Mesendoderm (in vitro differentiated cells): ENCODE measurements at regions not wholly inside any gene's neighbourhood (a gene's known extent, or its start where the extent isn't known, plus 50 kb on each side); places are given as distances from the start of the nearest gene placed in this dataset.

Experiments
- DNase-seq: peaks from one replicate; pipeline ENCODE4 v3.0.0; 2013
- H2AK5ac ChIP-seq: 2 replicates; pipeline ENCODE4 v1.6.1; 2013; ENCODE audit warnings: low read length, inconsistent platforms
- H2BK120ac ChIP-seq: 2 replicates; pipeline ENCODE4 v1.6.1; 2013; ENCODE audit warnings: low read depth, mild to moderate bottlenecking, low read length, moderate library complexity, mixed read lengths
- H2BK15ac ChIP-seq: replicated peaks from 2 replicates; pipeline ENCODE4 v1.6.1; 2013; ENCODE audit warnings: low read depth, mild to moderate bottlenecking, moderate library complexity
- H2BK5ac ChIP-seq: 2 replicates; pipeline ENCODE4 v1.6.1; 2013; ENCODE audit warnings: low read length, inconsistent platforms
- H3K18ac ChIP-seq: 2 replicates; pipeline ENCODE4 v1.6.1; 2013; ENCODE audit warnings: mild to moderate bottlenecking, low read length, mixed read lengths
- H3K23ac ChIP-seq: one replicate; pipeline ENCODE4 v1.6.1; 2013; ENCODE audit warnings: low read length
- H3K27ac ChIP-seq: 2 replicates; pipeline ENCODE4 v1.5.1; 2013; ENCODE audit warnings: low read depth, mild to moderate bottlenecking, inconsistent platforms, low read length, moderate library complexity
- H3K27me3 ChIP-seq: 2 replicates; pipeline ENCODE4 v1.6.1; 2013; ENCODE audit warnings: low read length, control low read depth, mild to moderate bottlenecking, inconsistent platforms; ENCODE audit not compliant: insufficient read depth, poor library complexity
- H3K36me3 ChIP-seq: 2 replicates; pipeline ENCODE4 v1.6.1; 2013; ENCODE audit warnings: low read length, inconsistent platforms; ENCODE audit not compliant: control insufficient read depth, insufficient read depth
- H3K4ac ChIP-seq: one replicate; pipeline ENCODE4 v1.6.1; 2013; ENCODE audit warnings: low read depth, mild to moderate bottlenecking, low read length, moderate library complexity
- H3K4me1 ChIP-seq: 2 replicates; pipeline ENCODE4 v1.6.1; 2013; ENCODE audit warnings: low read depth, low read length, inconsistent platforms; ENCODE audit not compliant: control insufficient read depth
- H3K4me2 ChIP-seq: 2 replicates; pipeline ENCODE4 v1.6.1; 2013; ENCODE audit warnings: low read length
- H3K4me3 ChIP-seq: 2 replicates; pipeline ENCODE4 v1.5.1; 2013; ENCODE audit warnings: mild to moderate bottlenecking, low read length
- H3K56ac ChIP-seq: one replicate; pipeline ENCODE4 v1.6.1; 2013; ENCODE audit warnings: low read length
- H3K79me1 ChIP-seq: 2 replicates; pipeline ENCODE4 v1.6.1; 2013; ENCODE audit warnings: low read length, inconsistent platforms
- H3K79me2 ChIP-seq: 2 replicates; pipeline ENCODE4 v1.6.1; 2013; ENCODE audit warnings: mild to moderate bottlenecking, low read length; ENCODE audit not compliant: control insufficient read depth, insufficient read depth
- H3K9ac ChIP-seq: 2 replicates; pipeline ENCODE4 v1.6.1; 2013; ENCODE audit warnings: low read length, inconsistent platforms
- H4K5ac ChIP-seq: one replicate; pipeline ENCODE4 v1.6.1; 2013; ENCODE audit warnings: low read length
- H4K8ac ChIP-seq: one replicate; pipeline ENCODE4 v1.6.1; 2013; ENCODE audit warnings: low read depth, mild to moderate bottlenecking, control low read depth, low read length, moderate library complexity
- WGBS: extraction: QIAGEN DNeasy Blood & Tissue Kit; methylation state at CpG from one replicate; pipeline ENCODE4 v1.1.7; 2013; ENCODE audit warnings: low lambda C conversion rate, missing lambda C conversion rate; ENCODE audit not compliant: insufficient coverage; ENCODE audit errors: extremely low coverage; 5-methylcytosine and 5-hydroxymethylcytosine counted together

DNA sequence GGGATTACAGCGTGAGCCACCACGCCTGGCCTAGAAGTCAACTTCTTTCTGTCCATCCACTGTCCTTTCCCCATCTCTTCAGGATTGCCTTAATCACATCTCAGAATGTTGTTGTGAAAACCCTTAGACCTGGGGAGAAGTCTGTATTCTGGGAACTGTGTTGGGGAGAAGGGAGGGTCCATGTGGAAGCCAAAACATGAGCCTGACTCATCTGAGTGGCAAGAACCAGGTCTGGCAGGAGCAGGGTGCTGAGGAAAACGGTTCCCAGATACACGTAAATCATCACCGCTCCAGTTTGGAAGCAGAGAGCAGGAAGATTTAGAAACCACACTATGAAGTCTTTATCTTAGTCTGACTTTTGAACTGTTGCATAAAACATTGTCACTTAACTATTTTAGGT, 245.6 kb upstream of the RGS6 start:
- H2AK5ac ChIP-seq: no peak overlapping the region
- no peak overlapping the region for H4K8ac ChIP-seq
- H2BK15ac ChIP-seq: no peak overlapping the region
- no peak overlapping the region for H2BK120ac ChIP-seq
- H3K56ac ChIP-seq: no peak overlapping the region
- no peak overlapping the region for H4K5ac ChIP-seq
- H2BK5ac ChIP-seq: no peak overlapping the region
- no peak overlapping the region for H3K18ac ChIP-seq
- H3K79me2 ChIP-seq: no peaks in the 10 kb centered on the region
- H3K23ac ChIP-seq: no peak overlapping the region
- no peaks in the 10 kb centered on the region for H3K79me1 ChIP-seq
- no peak overlapping the region for H3K4me2 ChIP-seq
- no peaks in the 10 kb centered on the region for H3K27me3 ChIP-seq
- H3K4me3 ChIP-seq: no peak overlapping the region
- H3K4me1 ChIP-seq: no peaks in the 10 kb centered on the region
- H3K36me3 ChIP-seq: no peaks in the 10 kb centered on the region
- no peak overlapping the region for H3K27ac ChIP-seq
- no CpG with 5 or more reads among the region's 5 CpGs for WGBS
- H3K9ac ChIP-seq: no peak overlapping the region
- DNase-seq: no peak
- no peak overlapping the region for H3K4ac ChIP-seq

DNA sequence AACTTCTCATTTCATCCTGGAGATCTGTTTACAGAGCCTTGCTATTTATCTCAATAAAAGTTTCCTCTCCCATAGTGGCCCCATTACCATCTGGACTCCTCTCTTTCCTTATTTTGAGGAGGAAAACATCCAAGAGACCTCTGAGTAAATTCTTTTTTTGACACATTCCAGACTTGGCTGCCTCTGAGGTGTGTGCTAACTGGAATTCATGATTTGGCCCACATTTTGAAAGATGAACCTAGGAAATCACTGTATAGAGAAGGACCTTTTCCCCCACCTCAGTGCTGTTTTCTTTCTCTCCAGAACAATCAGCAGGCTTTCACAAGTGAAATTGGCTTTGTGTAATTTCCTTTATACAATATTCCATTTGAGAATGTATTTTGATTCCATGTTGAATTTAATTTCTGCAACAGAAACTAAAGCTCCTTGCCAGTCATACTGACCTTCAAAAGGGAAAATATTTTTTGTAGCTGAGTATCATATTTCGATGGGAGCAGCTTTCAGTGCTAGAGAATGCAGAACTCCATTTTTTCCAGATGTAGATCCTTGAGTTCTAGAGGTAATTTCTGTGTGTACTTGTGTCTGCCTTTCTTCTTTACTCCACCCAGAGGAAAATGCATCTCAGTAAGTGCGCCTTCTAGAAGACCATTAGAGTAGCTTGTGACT, 244.9 kb upstream of the RGS6 start:
- Histone ChIP-seq H2BK120ac (no peak overlapping the region), H3K27ac (no peak overlapping the region), H3K23ac (no peak overlapping the region), H4K5ac (no peak overlapping the region), H3K4ac (no peak overlapping the region), H3K79me2 (no peaks in the 10 kb centered on the region), H4K8ac (no peak overlapping the region), H3K18ac (no peak overlapping the region), H3K4me2 (no peak overlapping the region), H3K56ac (no peak overlapping the region), H3K4me1 (no peaks in the 10 kb centered on the region), H2BK15ac (no peak overlapping the region), H3K9ac (no peak overlapping the region), H3K36me3 (no peaks in the 10 kb centered on the region), H3K4me3 (no peak overlapping the region), H3K79me1 (no peaks in the 10 kb centered on the region), H2BK5ac (no peak overlapping the region), H2AK5ac (no peak overlapping the region), H3K27me3 (no peaks in the 10 kb centered on the region)
- WGBS: no CpG with 5 or more reads among the region's 2 CpGs
- no peak for DNase-seq

DNA sequence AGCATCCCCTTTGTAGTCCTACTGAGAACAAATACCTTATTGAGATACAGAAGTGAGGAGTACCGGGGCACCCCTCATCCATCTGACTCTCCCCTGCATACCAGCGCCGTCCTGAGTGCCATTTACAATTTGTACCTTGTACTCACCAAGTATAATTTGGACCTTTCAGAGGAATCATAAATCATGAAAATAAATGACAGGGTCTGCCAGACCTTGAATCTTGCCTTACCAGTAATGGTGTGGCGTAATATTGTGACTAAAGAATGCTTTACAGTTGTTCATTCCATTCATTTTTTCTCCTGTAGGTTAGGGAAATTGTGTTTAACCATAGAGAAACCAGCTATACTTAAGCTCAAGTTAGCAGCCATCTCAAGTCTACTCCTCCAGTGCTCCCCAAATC, 243.7 kb upstream of the RGS6 start:
- H3K9ac ChIP-seq: no peak overlapping the region
- no peak overlapping the region for H3K18ac ChIP-seq
- no peak overlapping the region for H3K23ac ChIP-seq
- no peak overlapping the region for H3K56ac ChIP-seq
- no peaks in the 10 kb centered on the region for H3K79me2 ChIP-seq
- no peak overlapping the region for H2AK5ac ChIP-seq
- H4K8ac ChIP-seq: no peak overlapping the region
- H2BK15ac ChIP-seq: no peak overlapping the region
- H3K36me3 ChIP-seq: no peaks in the 10 kb centered on the region
- no peaks in the 10 kb centered on the region for H3K27me3 ChIP-seq
- WGBS: no CpG with 5 or more reads among the region's 4 CpGs
- no peak overlapping the region for H3K4me3 ChIP-seq
- H3K4me2 ChIP-seq: no peak overlapping the region
- H4K5ac ChIP-seq: no peak overlapping the region
- DNase-seq: no peak
- no peaks in the 10 kb centered on the region for H3K79me1 ChIP-seq
- H2BK5ac ChIP-seq: no peak overlapping the region
- H3K27ac ChIP-seq: no peak overlapping the region
- no peak overlapping the region for H3K4ac ChIP-seq
- H2BK120ac ChIP-seq: no peak overlapping the region
- H3K4me1 ChIP-seq: no peaks in the 10 kb centered on the region

GRCh38 chr14:71690478-71690877, 241.8 kb upstream of the RGS6 start:
- H3K79me2 ChIP-seq: no peaks in the 10 kb centered on the region
- H3K27me3 ChIP-seq: no peaks in the 10 kb centered on the region
- H2BK120ac ChIP-seq: no peak overlapping the region
- H2BK15ac ChIP-seq: no peak overlapping the region
- H3K4me1 ChIP-seq: no peaks in the 10 kb centered on the region
- no peak overlapping the region for H3K23ac ChIP-seq
- H3K56ac ChIP-seq: no peak overlapping the region
- no peak overlapping the region for H3K27ac ChIP-seq
- no peak overlapping the region for H2BK5ac ChIP-seq
- H4K8ac ChIP-seq: no peak overlapping the region
- H3K4me2 ChIP-seq: no peak overlapping the region
- no peak overlapping the region for H3K4me3 ChIP-seq
- H3K36me3 ChIP-seq: no peaks in the 10 kb centered on the region
- H3K4ac ChIP-seq: no peak overlapping the region
- no CpG with 5 or more reads among the region's 2 CpGs for WGBS
- H4K5ac ChIP-seq: no peak overlapping the region
- no peak for DNase-seq
- H3K9ac ChIP-seq: no peak overlapping the region
- no peak overlapping the region for H2AK5ac ChIP-seq
- H3K18ac ChIP-seq: no peak overlapping the region
- H3K79me1 ChIP-seq: no peaks in the 10 kb centered on the region

GRCh38 chr14:71692496-71692895, 239.7 kb upstream of the RGS6 start:
- H3K4ac ChIP-seq: no peak overlapping the region
- no peaks in the 10 kb centered on the region for H3K4me1 ChIP-seq
- H3K27ac ChIP-seq: no peak overlapping the region
- no peak for DNase-seq
- no peak overlapping the region for H3K56ac ChIP-seq
- no peak overlapping the region for H3K4me3 ChIP-seq
- H3K79me1 ChIP-seq: no peaks in the 10 kb centered on the region
- H3K79me2 ChIP-seq: no peaks in the 10 kb centered on the region
- H3K18ac ChIP-seq: no peak overlapping the region
- H3K23ac ChIP-seq: no peak overlapping the region
- H3K36me3 ChIP-seq: no peaks in the 10 kb centered on the region
- no peak overlapping the region for H3K4me2 ChIP-seq
- no peak overlapping the region for H4K8ac ChIP-seq
- no peak overlapping the region for H3K9ac ChIP-seq
- no peak overlapping the region for H2AK5ac ChIP-seq
- H4K5ac ChIP-seq: no peak overlapping the region
- H3K27me3 ChIP-seq: no peaks in the 10 kb centered on the region
- no peak overlapping the region for H2BK5ac ChIP-seq
- H2BK120ac ChIP-seq: no peak overlapping the region
- no CpG with 5 or more reads among the region's 4 CpGs for WGBS
- H2BK15ac ChIP-seq: no peak overlapping the region

- no CpG with 5 or more reads among the region's 6 CpGs for WGBS
- Histone ChIP-seq H2BK15ac (no peak overlapping the region), H3K4me3 (no peak overlapping the region), H3K23ac (no peak overlapping the region), H3K56ac (no peak overlapping the region), H2AK5ac (no peak overlapping the region), H3K79me1 (no peaks in the 10 kb centered on the region), H3K79me2 (no peaks in the 10 kb centered on the region), H3K27me3 (no peaks in the 10 kb centered on the region), H4K8ac (no peak overlapping the region), H3K4me2 (no peak overlapping the region), H3K36me3 (no peaks in the 10 kb centered on the region), H3K9ac (no peak overlapping the region), H3K27ac (no peak overlapping the region), H3K18ac (no peak overlapping the region), H2BK120ac (no peak overlapping the region), H3K4ac (no peak overlapping the region), H2BK5ac (no peak overlapping the region), H4K5ac (no peak overlapping the region), H3K4me1 (no peaks in the 10 kb centered on the region)
- DNase-seq: no peak
Measured at GRCh38 chr14:71693381-71693780, 238.8 kb upstream of the RGS6 start.
